GM18511 (cell line): ENCODE measurements at regions not wholly inside any gene's neighbourhood (a gene's known extent, or its start where the extent isn't known, plus 50 kb on each side); places are given as distances from the start of the nearest gene placed in this dataset.
"Not testable (repeated sequence)": the region's sequence is repeated elsewhere in the genome, so short reads cannot be mapped to it uniquely, and the experiment has no call there.

ENCODE experiments used
- ATAC-seq: cut with Tn5 transposase; IDR thresholded peaks from one replicate; pipeline ENCODE4 v1.9.1; 2021; ENCODE audit warnings: mild to moderate bottlenecking, moderate library complexity; ENCODE audit not compliant: unreplicated experiment

- ATAC-seq, result not testable (repeated sequence)
Measured at GRCh38 chr1:120609015-120609573, 114.7 kb upstream of the NBPF26 start.

GRCh38 chr1:120609834-120610233, 113.9 kb upstream of the NBPF26 start:
- not testable (repeated sequence) for ATAC-seq

GRCh38 chr1:120614931-120615639, 108.7 kb upstream of the NBPF26 start:
- ATAC-seq, result not testable (repeated sequence)

DNA sequence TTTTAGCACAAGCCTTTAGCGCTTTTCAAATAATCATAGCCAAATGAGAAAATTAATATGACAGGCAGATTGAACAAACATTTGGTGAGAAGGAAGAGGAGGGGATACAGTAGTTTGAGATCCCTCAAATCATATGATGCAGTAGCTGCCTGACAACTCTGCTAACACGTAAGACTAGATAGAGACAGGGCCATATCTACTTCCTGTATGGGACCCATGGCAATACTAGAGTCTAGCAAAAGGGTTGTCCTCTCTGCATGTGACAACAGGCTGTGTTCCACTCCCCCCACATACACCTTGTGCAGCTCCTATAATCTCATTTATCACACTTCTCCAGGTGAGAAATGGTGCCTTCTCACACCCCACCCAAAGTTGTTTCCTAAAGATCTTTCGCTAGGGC, 106.3 kb upstream of the NBPF26 start:
- ATAC-seq, result not testable (repeated sequence)

DNA sequence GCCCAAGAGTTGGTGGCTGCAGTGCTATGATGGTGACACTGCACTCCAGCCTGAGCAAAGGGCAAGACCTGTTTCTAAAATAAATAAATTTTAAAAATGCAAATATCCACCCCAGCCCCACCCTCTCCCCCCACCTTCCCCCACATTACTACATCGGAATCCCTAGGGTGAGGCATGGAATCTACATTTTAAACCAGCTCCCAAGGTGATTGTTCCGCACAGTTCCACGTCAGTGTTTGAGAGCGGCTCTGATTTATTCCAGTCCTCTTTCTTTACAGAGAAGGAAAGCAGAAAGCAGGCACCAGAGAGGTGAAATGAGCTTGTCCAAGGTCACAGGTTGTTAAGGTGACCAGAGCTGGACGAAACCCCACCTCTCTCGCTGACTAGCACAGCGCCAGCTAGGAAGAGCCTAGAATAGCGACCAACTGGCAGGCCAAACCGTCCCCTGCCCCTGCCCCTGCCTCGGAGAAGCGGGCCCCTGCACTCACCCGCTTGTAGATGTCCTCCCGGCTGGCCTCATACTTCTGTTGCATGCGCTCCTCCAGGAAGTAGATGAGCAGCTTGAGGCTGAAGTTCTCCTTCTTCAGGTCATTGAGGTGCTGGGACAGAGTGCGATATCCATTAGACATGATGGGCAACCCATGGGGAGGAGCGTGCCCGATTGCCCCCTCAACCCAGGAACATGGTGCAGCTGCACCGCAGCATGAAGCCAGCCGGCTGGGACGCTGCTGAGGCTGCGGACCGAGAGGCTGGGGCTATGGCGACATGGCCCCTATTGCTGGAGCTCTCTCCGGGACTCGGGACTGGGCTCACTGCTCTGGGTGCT, 103.7 kb upstream of the NBPF26 start:
- not testable (repeated sequence) for ATAC-seq

DNA sequence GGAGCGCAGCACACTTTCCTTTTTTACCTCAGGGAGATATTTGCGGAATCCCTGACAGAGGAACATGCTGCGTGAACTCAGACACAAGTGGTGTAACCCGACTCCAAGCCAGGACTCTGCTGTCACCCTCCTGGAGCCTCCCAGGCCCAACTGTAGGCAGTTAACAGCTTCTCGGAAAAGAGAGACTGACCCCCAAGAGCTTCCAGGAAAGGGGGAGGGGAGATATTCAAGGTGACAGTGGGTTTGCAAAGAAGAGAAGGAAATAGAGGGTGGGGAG, 103.1 kb upstream of the NBPF26 start:
- not testable (repeated sequence) for ATAC-seq

GRCh38 chr1:120621278-120621677, 102.5 kb upstream of the NBPF26 start:
- ATAC-seq, result not testable (repeated sequence)

DNA sequence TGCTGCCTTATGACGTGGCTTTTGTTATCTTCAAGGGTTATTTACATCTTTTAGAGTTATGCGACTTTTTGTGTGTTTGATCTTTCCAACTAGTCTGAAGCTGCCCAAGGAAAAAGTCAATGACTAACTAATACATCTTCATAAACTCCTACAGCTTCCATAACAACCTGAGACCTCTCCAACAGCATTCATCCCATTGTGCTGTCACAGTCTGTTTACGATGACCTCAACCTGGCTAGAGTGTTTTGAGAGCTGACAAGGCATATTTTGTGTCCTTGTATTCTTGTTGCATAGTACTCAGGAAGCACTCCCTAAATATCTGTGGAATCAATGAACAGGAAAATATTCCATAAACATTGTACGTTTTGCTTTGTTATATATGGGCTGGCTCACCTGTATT, 100.2 kb upstream of the NBPF26 start:
- ATAC-seq, result not testable (repeated sequence)

GRCh38 chr1:120624565-120625064, 99.1 kb upstream of the NBPF26 start:
- not testable (repeated sequence) for ATAC-seq

- ATAC-seq, result not testable (repeated sequence)
Measured at GRCh38 chr1:120629832-120630455, 93.8 kb upstream of the NBPF26 start.

GRCh38 chr1:120634816-120635806, 88.6 kb upstream of the NBPF26 start:
- not testable (repeated sequence) for ATAC-seq

DNA sequence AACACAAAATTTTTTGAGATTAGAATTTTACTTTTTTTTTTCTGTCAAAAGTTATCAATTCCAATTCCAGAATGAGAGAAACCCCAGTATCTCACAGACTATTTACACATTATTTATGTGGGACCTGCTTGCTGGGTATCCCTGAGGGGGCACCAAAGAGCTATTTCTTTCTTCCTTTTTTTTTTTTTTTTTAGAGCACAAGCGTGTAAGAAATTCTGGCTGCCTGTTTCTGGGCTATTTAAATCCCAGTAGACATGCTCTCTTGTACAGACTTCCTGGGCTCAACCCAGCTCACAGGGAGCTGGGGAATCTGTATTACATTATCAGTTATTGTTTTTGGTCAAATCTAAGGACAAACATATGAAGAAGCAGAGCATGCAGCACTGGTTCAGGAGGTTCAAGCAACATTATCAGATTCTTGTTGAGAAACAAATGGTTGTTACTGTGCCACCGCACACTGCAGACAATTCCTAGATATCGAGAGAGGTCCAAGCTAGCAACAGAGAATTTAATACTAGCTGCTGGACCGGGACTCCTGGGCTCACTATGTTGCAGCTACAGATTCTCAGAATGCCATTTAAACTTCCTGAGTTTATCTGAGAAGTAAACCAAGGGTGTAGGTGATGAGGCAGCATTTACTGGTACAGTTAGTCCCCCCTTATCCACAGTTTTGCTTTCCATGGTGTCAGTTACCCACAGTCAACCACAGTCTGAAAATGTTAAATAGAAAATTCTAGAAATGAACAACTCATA, 83.3 kb upstream of the NBPF26 start:
- not testable (repeated sequence) for ATAC-seq

DNA sequence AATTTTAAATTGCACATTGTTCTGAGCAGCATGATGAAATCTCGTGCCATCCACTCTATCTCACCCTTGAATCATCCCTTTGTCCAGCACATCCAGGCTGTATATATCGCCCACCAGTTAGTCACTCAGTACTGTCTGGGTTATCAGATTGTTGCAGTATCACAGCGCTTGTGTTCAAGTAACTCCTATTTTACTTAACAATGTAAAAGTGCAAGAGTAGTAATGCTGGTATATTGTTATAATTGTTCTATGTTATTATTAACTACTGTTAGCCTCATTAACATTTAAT, 82.8 kb upstream of the NBPF26 start:
- ATAC-seq, result not testable (repeated sequence)

DNA sequence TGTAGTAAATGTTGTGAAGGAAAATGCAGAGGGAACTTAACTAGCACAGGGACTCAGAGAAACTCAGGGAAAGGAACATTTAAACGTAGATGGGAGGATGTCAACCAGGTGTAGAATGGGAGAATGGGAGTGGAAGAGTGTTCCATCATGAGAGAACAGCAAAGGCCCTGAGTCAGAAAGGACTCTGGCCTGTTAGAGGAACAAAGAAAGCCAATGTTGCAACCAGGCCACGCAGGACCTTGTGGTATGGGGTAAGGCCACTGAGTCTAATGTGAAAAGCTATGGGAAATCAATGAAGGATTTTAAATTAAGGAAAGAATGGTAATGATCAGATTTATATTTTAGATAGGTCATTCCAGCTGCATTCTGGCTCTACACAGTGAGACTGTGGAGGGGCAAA, 76.6 kb upstream of the NBPF26 start:
- ATAC-seq, result not testable (repeated sequence)

DNA sequence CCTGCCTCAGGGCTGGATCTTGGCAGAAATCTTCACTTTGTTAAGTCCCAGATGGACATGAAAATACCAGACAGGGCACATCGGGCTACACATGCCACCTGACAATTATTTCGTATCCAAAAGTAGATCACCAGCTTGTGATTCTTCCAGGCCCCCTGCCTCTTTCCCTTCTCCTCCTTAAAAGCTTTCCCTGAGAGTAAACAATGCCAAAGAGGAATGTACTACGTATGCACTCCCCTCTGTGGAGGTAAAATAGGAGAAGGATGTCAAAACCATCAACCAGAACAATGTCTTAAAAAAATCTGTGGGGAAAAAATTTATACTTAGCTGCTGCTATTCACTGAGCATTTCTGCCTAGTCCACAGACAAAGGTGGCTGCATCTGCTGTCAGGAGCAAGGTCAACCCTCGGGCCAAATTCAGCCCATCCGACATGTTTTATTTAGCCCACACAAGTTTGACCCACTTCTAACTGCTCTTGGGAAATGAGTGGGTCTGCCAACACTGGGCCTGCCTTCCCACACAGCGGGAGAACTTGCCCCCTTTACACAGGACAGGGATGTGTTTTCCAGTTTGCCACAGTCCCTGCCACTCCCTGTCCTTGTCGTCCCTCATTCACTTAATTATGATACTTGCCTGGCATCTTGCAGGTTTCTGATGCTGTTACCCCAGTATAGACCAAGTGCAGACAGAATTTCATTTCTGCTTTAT, 74.7 kb upstream of the NBPF26 start:
- ATAC-seq, result not testable (repeated sequence)

- not testable (repeated sequence) for ATAC-seq
Measured at GRCh38 chr1:120649730-120650129, 74.0 kb upstream of the NBPF26 start.

DNA sequence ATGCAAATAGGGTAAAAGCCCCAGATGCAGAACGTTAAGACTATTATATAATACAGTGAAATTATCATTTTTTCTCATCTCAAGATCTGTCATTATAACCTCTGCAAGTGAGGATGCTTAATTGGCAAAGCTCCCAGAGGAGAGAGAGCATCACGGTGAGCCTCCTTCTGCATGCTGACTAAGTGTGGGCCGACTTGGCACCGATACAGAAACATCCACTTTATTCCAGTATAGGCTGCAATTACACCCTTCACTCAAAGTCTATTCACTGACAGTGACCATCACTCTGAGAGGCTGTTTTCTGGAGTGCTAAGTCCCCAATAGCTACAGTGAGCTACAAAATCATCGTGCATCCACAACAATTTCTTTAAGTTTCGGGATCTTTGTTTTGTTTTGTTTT, 69.6 kb upstream of the NBPF26 start:
- ATAC-seq, result not testable (repeated sequence)

DNA sequence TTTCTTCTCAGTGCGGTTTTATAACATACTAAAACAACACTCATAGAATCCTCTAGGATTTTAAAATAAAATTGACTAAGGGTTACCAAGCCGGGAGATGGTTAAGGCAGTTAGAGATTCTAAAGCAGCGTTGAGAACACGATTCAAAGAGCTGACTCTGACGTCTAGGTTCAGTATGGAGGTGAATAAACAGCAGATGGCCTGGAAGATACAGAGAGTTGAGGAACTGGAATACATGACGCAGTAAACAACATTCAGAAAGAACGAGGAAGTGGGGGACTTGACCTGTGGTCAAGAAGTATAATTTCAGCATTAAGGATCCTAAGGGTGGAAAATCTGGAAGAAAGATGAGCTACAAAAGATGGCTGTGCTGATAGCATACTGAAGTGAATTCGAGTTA, 68.4 kb upstream of the NBPF26 start:
- ATAC-seq, result not testable (repeated sequence)

DNA sequence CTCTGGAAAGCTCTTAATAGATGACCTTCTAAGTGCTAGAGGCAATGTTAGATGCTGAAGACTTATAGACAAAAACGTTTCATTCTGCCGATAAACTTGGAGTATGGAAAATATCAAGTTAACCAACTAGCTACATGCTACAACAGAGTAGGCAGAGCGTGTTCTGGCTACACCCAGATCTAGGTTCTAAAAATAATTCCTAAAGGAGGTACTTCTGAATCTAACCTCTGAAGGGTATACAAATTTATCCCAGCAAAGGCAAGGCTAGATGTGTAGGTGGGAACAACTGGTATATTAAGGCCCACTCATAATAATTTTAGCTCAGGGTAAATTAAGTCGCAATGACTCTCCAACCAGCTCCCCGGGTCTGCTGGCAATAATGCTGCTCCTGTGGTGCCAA, 67.6 kb upstream of the NBPF26 start:
- not testable (repeated sequence) for ATAC-seq
